GM23338 (cell line): ENCODE measurements at regions not wholly inside any gene's neighbourhood (a gene's known extent, or its start where the extent isn't known, plus 50 kb on each side); places are given as distances from the start of the nearest gene placed in this dataset.

Source experiments
- ATAC-seq: fragments of 200-7000 bp; cut with Tn5 transposase; 3 replicates; pipeline ENCODE4 v1.9.1; 2020
- DNase-seq: peaks from one replicate; pipeline ENCODE4 v3.0.0-alpha.2; 2015; ENCODE audit warnings: low spot score
- H2AFZ ChIP-seq: fragments of 200-600 bp; sonication (generic); 2 replicates; pipeline ENCODE4 v1.8.0; 2016; ENCODE audit warnings: antibody characterized with exemption, mild to moderate bottlenecking, moderate library complexity
- H3F3A ChIP-seq: fragments of 200-600 bp; sonication (generic); replicated peaks from 2 replicates; pipeline ENCODE4 v1.8.0; 2017; ENCODE audit warnings: antibody characterized with exemption, mixed run types, low read depth
- H3K27ac ChIP-seq: fragments of 200-600 bp; sonication (generic); 2 replicates; pipeline ENCODE4 v1.6.1; 2016; ENCODE audit warnings: low read depth
- H3K27me3 ChIP-seq: fragments of 200-600 bp; sonication (generic); 2 replicates; pipeline ENCODE4 v1.8.0; 2016; ENCODE audit warnings: mild to moderate bottlenecking, mixed run types, moderate library complexity; ENCODE audit not compliant: insufficient read depth
- H3K36me3 ChIP-seq: fragments of 200-600 bp; sonication (generic); 2 replicates; pipeline ENCODE4 v1.8.0; 2016; ENCODE audit warnings: mild to moderate bottlenecking; ENCODE audit not compliant: insufficient read depth
- H3K4me1 ChIP-seq: fragments of 200-600 bp; sonication (generic); 2 replicates; pipeline ENCODE4 v1.8.0; 2016; ENCODE audit warnings: mild to moderate bottlenecking, moderate library complexity; ENCODE audit not compliant: insufficient read depth
- H3K4me2 ChIP-seq: fragments of 200-600 bp; sonication (generic); 2 replicates; pipeline ENCODE4 v1.7.1; 2017; ENCODE audit warnings: mixed run types
- H3K4me3 ChIP-seq: fragments of 200-600 bp; sonication (generic); 2 replicates; pipeline ENCODE4 v1.6.1; 2016; ENCODE audit warnings: mixed run types
- H3K79me2 ChIP-seq: fragments of 200-600 bp; sonication (generic); replicated peaks from 2 replicates; pipeline ENCODE4 v1.8.0; 2017; ENCODE audit warnings: mild to moderate bottlenecking; ENCODE audit not compliant: insufficient read depth
- H3K9me2 ChIP-seq: fragments of 200-600 bp; sonication (generic); 2 replicates; pipeline ENCODE4 v1.8.0; 2017; ENCODE audit not compliant: insufficient read depth
- H4K20me1 ChIP-seq: fragments of 200-600 bp; sonication (generic); replicated peaks from 2 replicates; pipeline ENCODE4 v1.8.0; 2017; ENCODE audit warnings: mild to moderate bottlenecking; ENCODE audit not compliant: insufficient read depth
- H3K27ac Mint-ChIP-seq: 2 replicates; pipeline ENCODE4 v1.8.0; 2020; ENCODE audit warnings: inconsistent platforms, mild to moderate bottlenecking, moderate library complexity, mixed read lengths
- H3K27me3 Mint-ChIP-seq: 3 replicates; pipeline ENCODE4 v1.8.0; 2022; ENCODE audit warnings: low read depth, mild to moderate bottlenecking, moderate library complexity, mixed read lengths, inconsistent platforms; ENCODE audit not compliant: insufficient read depth, poor library complexity
- H3K36me3 Mint-ChIP-seq: 3 replicates; pipeline ENCODE4 v1.8.0; 2021; ENCODE audit warnings: low read depth, mild to moderate bottlenecking, inconsistent platforms, moderate library complexity, mixed read lengths
- H3K4me1 Mint-ChIP-seq: 3 replicates; pipeline ENCODE4 v1.8.0; 2020; ENCODE audit warnings: mild to moderate bottlenecking, inconsistent platforms, mixed read lengths
- H3K4me3 Mint-ChIP-seq: 3 replicates; pipeline ENCODE4 v1.8.0; 2021; ENCODE audit warnings: moderate library complexity, mild to moderate bottlenecking, inconsistent platforms, mixed read lengths
- H3K9me3 Mint-ChIP-seq: 3 replicates; pipeline ENCODE4 v1.8.0; 2020; ENCODE audit warnings: moderate library complexity, mild to moderate bottlenecking, inconsistent platforms, mixed read lengths
- CREB1 ChIP-seq: fragments of 250-450 bp; sonication (Bioruptor Pico); IDR thresholded peaks from 2 replicates; pipeline ENCODE4 v1.5.0; 2020; ENCODE audit warnings: low read depth, mild to moderate bottlenecking, moderate library complexity
- EZH2 ChIP-seq: fragments of 200-600 bp; sonication (generic); IDR thresholded peaks from one replicate; pipeline ENCODE4 v1.8.0; 2017; ENCODE audit warnings: antibody characterized with exemption, mild to moderate bottlenecking, low read depth; ENCODE audit not compliant: unreplicated experiment
- EZH2phosphoT487 ChIP-seq: fragments of 200-600 bp; sonication (generic); IDR thresholded peaks from one replicate; pipeline ENCODE4 v1.8.1; 2018; ENCODE audit warnings: antibody characterized with exemption; ENCODE audit not compliant: unreplicated experiment
- POLR2AphosphoS5 ChIP-seq: IDR thresholded peaks from 2 replicates; pipeline ENCODE4 v1.6.1; 2016; ENCODE audit warnings: antibody characterized with exemption, low read depth
- STAT1 ChIP-seq: IDR thresholded peaks from one replicate; pipeline ENCODE4 v1.6.1; 2016; ENCODE audit warnings: antibody characterized with exemption; ENCODE audit not compliant: unreplicated experiment
- ZNF114 ChIP-seq: fragments of 250-450 bp; sonication (Bioruptor Pico); IDR thresholded peaks from 2 replicates; pipeline ENCODE4 v1.5.0; 2020; ENCODE audit warnings: mild to moderate bottlenecking, moderate library complexity
- ZNF331 ChIP-seq: fragments of 250-450 bp; sonication (Bioruptor Pico); IDR thresholded peaks from 2 replicates; pipeline ENCODE4 v1.5.0; 2020; ENCODE audit warnings: low read depth, mild to moderate bottlenecking, moderate library complexity
- TF ChIP-seq, protein P1 (sequence below): IDR thresholded peaks from 2 replicates; pipeline ENCODE4 v1.6.1; 2016; ENCODE audit warnings: antibody characterized with exemption
- TF ChIP-seq, protein P2 (sequence below): fragments of 250-450 bp; sonication (Bioruptor Pico); IDR thresholded peaks from 2 replicates; pipeline ENCODE4 v1.5.0; 2020; ENCODE audit warnings: mild to moderate bottlenecking, moderate library complexity
- TF ChIP-seq, protein P3 (sequence below), 2 experiments: fragments of 200-600 bp in 1 of 2; sonication (generic) in 1 of 2; conservative IDR thresholded peaks; 2 replicates each; pipeline versions ENCODE4 v1.5.1 to v1.6.1; 2016 to 2017; ENCODE audit warnings: antibody characterized with exemption in 2 of 2, low read depth in 2 of 2, mild to moderate bottlenecking in 2 of 2, moderate library complexity in 1 of 2

DNA sequence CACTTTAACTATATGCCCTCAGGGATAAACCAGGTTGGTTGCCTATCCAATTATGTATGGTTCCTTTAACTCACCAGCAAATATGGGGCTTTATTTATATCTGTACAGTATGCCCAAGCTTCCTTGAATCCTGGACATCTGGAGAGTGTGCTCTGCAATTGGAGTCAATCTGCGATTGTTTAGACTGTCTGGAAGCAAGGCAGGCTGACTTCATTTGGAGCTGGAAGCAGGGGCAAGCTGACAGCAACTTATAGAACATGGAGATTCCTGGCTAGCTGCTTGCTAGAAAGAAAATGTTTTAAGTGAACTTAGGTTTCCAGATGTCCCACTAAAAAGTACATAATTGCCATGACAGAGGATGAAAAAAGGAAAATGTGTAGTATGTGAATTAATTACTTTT lies 63.7 kb upstream of the TPRG1 start:
- Histone ChIP-seq H4K20me1 (no peaks in the 10 kb centered on the region), H3F3A (no peaks in the 10 kb centered on the region), H3K27me3 (no peaks in the 10 kb centered on the region), H3K79me2 (no peaks in the 10 kb centered on the region), H3K4me1 (no peaks in the 10 kb centered on the region), H2AFZ (no peak overlapping the region), H3K4me2 (no peak overlapping the region), H3K4me3 (no peak overlapping the region), H3K9me2 (no peaks in the 10 kb centered on the region), H3K36me3 (no peaks in the 10 kb centered on the region), H3K27ac (no peak overlapping the region)
- H3K36me3 Mint-ChIP-seq, result no peaks in the 10 kb centered on the region
- no peaks in the 10 kb centered on the region for H3K9me3 Mint-ChIP-seq
- no peaks in the 10 kb centered on the region for H3K27me3 Mint-ChIP-seq
- no peak overlapping the region for H3K27ac Mint-ChIP-seq
- no peak overlapping the region for H3K4me3 Mint-ChIP-seq
- no peaks in the 10 kb centered on the region for H3K4me1 Mint-ChIP-seq
- TF ChIP-seq, protein P1, sequence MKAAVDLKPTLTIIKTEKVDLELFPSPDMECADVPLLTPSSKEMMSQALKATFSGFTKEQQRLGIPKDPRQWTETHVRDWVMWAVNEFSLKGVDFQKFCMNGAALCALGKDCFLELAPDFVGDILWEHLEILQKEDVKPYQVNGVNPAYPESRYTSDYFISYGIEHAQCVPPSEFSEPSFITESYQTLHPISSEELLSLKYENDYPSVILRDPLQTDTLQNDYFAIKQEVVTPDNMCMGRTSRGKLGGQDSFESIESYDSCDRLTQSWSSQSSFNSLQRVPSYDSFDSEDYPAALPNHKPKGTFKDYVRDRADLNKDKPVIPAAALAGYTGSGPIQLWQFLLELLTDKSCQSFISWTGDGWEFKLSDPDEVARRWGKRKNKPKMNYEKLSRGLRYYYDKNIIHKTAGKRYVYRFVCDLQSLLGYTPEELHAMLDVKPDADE, result no peak
- TF ChIP-seq STAT1 (no peak), CREB1 (CRISPR knock-in tag) (no peak), ZNF114 (no peak), POLR2AphosphoS5 (no peak), EZH2phosphoT487 (no peak), EZH2 (no peak), ZNF331 (CRISPR knock-in tag) (no peak)
- TF ChIP-seq, protein P2, sequence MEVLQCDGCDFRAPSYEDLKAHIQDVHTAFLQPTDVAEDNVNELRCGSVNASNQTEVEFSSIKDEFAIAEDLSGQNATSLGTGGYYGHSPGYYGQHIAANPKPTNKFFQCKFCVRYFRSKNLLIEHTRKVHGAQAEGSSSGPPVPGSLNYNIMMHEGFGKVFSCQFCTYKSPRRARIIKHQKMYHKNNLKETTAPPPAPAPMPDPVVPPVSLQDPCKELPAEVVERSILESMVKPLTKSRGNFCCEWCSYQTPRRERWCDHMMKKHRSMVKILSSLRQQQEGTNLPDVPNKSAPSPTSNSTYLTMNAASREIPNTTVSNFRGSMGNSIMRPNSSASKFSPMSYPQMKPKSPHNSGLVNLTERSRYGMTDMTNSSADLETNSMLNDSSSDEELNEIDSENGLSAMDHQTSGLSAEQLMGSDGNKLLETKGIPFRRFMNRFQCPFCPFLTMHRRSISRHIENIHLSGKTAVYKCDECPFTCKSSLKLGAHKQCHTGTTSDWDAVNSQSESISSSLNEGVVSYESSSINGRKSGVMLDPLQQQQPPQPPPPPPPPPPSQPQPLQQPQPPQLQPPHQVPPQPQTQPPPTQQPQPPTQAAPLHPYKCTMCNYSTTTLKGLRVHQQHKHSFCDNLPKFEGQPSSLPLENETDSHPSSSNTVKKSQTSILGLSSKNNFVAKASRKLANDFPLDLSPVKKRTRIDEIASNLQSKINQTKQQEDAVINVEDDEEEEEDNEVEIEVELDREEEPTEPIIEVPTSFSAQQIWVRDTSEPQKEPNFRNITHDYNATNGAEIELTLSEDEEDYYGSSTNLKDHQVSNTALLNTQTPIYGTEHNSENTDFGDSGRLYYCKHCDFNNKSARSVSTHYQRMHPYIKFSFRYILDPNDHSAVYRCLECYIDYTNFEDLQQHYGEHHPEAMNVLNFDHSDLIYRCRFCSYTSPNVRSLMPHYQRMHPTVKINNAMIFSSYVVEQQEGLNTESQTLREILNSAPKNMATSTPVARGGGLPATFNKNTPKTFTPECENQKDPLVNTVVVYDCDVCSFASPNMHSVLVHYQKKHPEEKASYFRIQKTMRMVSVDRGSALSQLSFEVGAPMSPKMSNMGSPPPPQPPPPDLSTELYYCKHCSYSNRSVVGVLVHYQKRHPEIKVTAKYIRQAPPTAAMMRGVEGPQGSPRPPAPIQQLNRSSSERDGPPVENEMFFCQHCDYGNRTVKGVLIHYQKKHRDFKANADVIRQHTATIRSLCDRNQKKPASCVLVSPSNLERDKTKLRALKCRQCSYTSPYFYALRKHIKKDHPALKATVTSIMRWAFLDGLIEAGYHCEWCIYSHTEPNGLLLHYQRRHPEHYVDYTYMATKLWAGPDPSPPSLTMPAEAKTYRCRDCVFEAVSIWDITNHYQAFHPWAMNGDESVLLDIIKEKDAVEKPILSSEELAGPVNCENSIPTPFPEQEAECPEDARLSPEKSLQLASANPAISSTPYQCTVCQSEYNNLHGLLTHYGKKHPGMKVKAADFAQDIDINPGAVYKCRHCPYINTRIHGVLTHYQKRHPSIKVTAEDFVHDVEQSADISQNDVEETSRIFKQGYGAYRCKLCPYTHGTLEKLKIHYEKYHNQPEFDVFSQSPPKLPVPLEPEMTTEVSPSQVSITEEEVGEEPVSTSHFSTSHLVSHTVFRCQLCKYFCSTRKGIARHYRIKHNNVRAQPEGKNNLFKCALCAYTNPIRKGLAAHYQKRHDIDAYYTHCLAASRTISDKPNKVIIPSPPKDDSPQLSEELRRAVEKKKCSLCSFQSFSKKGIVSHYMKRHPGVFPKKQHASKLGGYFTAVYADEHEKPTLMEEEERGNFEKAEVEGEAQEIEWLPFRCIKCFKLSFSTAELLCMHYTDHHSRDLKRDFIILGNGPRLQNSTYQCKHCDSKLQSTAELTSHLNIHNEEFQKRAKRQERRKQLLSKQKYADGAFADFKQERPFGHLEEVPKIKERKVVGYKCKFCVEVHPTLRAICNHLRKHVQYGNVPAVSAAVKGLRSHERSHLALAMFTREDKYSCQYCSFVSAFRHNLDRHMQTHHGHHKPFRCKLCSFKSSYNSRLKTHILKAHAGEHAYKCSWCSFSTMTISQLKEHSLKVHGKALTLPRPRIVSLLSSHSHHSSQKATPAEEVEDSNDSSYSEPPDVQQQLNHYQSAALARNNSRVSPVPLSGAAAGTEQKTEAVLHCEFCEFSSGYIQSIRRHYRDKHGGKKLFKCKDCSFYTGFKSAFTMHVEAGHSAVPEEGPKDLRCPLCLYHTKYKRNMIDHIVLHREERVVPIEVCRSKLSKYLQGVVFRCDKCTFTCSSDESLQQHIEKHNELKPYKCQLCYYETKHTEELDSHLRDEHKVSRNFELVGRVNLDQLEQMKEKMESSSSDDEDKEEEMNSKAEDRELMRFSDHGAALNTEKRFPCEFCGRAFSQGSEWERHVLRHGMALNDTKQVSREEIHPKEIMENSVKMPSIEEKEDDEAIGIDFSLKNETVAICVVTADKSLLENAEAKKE (CRISPR knock-in tag), result no peak
- TF ChIP-seq, protein P3, sequence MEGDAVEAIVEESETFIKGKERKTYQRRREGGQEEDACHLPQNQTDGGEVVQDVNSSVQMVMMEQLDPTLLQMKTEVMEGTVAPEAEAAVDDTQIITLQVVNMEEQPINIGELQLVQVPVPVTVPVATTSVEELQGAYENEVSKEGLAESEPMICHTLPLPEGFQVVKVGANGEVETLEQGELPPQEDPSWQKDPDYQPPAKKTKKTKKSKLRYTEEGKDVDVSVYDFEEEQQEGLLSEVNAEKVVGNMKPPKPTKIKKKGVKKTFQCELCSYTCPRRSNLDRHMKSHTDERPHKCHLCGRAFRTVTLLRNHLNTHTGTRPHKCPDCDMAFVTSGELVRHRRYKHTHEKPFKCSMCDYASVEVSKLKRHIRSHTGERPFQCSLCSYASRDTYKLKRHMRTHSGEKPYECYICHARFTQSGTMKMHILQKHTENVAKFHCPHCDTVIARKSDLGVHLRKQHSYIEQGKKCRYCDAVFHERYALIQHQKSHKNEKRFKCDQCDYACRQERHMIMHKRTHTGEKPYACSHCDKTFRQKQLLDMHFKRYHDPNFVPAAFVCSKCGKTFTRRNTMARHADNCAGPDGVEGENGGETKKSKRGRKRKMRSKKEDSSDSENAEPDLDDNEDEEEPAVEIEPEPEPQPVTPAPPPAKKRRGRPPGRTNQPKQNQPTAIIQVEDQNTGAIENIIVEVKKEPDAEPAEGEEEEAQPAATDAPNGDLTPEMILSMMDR (conservative IDR thresholded peaks at IDR 0.05; ENCODE audit: low read depth in 2 of 2), result no peak
- no peak for DNase-seq
- no peak for ATAC-seq
